GM19452 (cell line): ENCODE measurements at regions not wholly inside any gene's neighbourhood (a gene's known extent, or its start where the extent isn't known, plus 50 kb on each side); places are given as distances from the start of the nearest gene placed in this dataset.

Experiments
- ATAC-seq: cut with Tn5 transposase; IDR thresholded peaks from one replicate; pipeline ENCODE4 v1.9.1; 2021; ENCODE audit not compliant: unreplicated experiment

GRCh38 chr14:38139926-38140325, 67.8 kb upstream of the SSTR1 start:
- ATAC-seq = no peak

- no peak for ATAC-seq
Measured at GRCh38 chr14:38143170-38143569, 64.5 kb upstream of the SSTR1 start.

GRCh38 chr14:38143659-38144505, 63.8 kb upstream of the SSTR1 start:
- ATAC-seq = no peak

GRCh38 chr14:38145142-38145541, 62.6 kb upstream of the SSTR1 start:
- ATAC-seq = no peak

- no peak for ATAC-seq
Measured at GRCh38 chr14:38150075-38150474, 57.6 kb upstream of the SSTR1 start.
